Calu3 (cell line): ENCODE measurements at regions not wholly inside any gene's neighbourhood (a gene's known extent, or its start where the extent isn't known, plus 50 kb on each side); places are given as distances from the start of the nearest gene placed in this dataset.

ENCODE experiments used
- BruUV-seq: library from RNA; stranded (reverse); fragments of 400-500 nt; replicated peaks from 2 replicates; lab custom pipeline; 2021; lab: Mats Ljungman, UMichigan
- CTCF ChIA-PET: fragments of 300-600 bp; sonication (Branson Sonifier 250); formaldehyde crosslinking; loops from one replicate; lab custom pipeline; 2022; ENCODE audit warnings: antibody characterized with exemption; lab: Charles Lee
- DNase-seq: peaks from one replicate; pipeline ENCODE4 v3.0.0; 2022
- H3K27ac Mint-ChIP-seq: one replicate; pipeline ENCODE4 v1.8.0; 2022; ENCODE audit warnings: mixed read lengths; ENCODE audit not compliant: unreplicated experiment
- H3K27me3 Mint-ChIP-seq: one replicate; pipeline ENCODE4 v1.8.0; 2022; ENCODE audit warnings: mixed read lengths; ENCODE audit not compliant: unreplicated experiment
- H3K36me3 Mint-ChIP-seq: one replicate; pipeline ENCODE4 v1.8.0; 2022; ENCODE audit warnings: mild to moderate bottlenecking, moderate library complexity, mixed read lengths; ENCODE audit not compliant: insufficient read depth, unreplicated experiment
- H3K4me1 Mint-ChIP-seq: one replicate; pipeline ENCODE4 v1.8.0; 2022; ENCODE audit warnings: mild to moderate bottlenecking, low read depth, mixed read lengths; ENCODE audit not compliant: unreplicated experiment
- H3K4me3 Mint-ChIP-seq: one replicate; pipeline ENCODE4 v1.8.0; 2022; ENCODE audit warnings: mild to moderate bottlenecking, low read depth, moderate library complexity, mixed read lengths; ENCODE audit not compliant: unreplicated experiment
- H3K9me3 Mint-ChIP-seq: one replicate; pipeline ENCODE4 v1.8.0; 2022; ENCODE audit warnings: low read depth, mixed read lengths; ENCODE audit not compliant: unreplicated experiment
- intact Hi-C: fragments of 100-400 bp; cut with micrococcal nuclease; formaldehyde crosslinking; loops from one replicate; pipeline ENCODE4 v1.10.0; 2022; ENCODE audit not compliant: unreplicated experiment
- TF ChIP-seq, protein P1 (sequence below): fragments of 200-600 bp; IDR thresholded peaks from one replicate; pipeline ENCODE4 v1.8.0; 2022; ENCODE audit warnings: antibody characterized with exemption; ENCODE audit not compliant: unreplicated experiment

DNA sequence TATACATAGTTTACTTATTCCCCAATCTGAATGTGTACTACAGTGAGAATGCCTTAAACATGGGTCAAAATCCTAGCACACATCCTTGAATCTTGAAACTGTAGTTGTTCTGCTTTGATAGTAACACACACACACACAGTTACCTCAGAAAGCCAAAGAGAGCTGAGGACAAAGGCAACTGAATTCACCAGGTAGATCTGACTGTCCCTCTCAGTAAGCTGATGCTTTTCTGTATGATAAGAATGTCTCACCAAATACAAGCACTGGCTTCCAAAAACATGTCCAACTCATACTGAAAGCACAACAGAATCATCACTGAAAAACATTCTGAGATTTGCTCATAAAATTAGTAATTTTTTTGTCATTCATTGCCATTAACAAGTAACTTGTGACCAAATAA lies 104.3 kb upstream of the DYNLRB2 start:
- H3K36me3 Mint-ChIP-seq, result no peaks in the 10 kb centered on the region
- H3K4me3 Mint-ChIP-seq, result no peak overlapping the region
- TF ChIP-seq, protein P1, sequence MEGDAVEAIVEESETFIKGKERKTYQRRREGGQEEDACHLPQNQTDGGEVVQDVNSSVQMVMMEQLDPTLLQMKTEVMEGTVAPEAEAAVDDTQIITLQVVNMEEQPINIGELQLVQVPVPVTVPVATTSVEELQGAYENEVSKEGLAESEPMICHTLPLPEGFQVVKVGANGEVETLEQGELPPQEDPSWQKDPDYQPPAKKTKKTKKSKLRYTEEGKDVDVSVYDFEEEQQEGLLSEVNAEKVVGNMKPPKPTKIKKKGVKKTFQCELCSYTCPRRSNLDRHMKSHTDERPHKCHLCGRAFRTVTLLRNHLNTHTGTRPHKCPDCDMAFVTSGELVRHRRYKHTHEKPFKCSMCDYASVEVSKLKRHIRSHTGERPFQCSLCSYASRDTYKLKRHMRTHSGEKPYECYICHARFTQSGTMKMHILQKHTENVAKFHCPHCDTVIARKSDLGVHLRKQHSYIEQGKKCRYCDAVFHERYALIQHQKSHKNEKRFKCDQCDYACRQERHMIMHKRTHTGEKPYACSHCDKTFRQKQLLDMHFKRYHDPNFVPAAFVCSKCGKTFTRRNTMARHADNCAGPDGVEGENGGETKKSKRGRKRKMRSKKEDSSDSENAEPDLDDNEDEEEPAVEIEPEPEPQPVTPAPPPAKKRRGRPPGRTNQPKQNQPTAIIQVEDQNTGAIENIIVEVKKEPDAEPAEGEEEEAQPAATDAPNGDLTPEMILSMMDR, result no peak
- intact Hi-C loops, result no loop called here
- CTCF ChIA-PET, result no interaction called here
- peaks cover 7% of the 10 kb centered on the region for H3K9me3 Mint-ChIP-seq
- no TSS peak for BruUV-seq
- H3K4me1 Mint-ChIP-seq, result no peaks in the 10 kb centered on the region
- H3K27me3 Mint-ChIP-seq, result no peaks in the 10 kb centered on the region
- no peak overlapping the region for H3K27ac Mint-ChIP-seq
- DNase-seq, result no peak

DNA sequence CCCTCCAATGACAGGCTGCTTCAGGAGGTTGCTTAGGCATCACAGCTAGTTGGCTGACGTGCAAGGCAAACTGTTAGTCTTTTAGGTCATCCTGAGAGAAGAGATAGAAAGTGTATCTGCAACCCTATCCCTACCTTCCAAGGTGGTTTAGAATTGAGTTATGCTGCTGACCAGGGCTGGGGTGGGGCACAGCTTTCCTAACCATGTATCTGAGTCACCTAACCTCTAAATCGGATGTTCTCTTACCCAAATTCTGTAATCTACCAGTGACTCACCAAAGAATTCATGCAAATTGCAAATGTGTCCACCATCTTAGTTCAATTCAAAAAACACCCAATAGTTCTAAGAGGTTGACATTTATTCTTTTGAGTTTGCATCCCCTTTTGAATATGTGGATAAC lies 107.2 kb upstream of the DYNLRB2 start:
- Mint-ChIP-seq H3K36me3 (no peaks in the 10 kb centered on the region), H3K9me3 (peaks cover 4% of the 10 kb centered on the region), H3K27ac (no peak overlapping the region), H3K4me1 (no peaks in the 10 kb centered on the region), H3K27me3 (no peaks in the 10 kb centered on the region), H3K4me3 (no peak overlapping the region)
- DNase-seq, result no peak
- BruUV-seq, result no TSS peak
- CTCF ChIA-PET, result interaction anchor here (0.5 kb wide), 1 partner anchor 101 kb away, joined by 3 read pairs; no protein-coding TSS in a partner anchor
- TF ChIP-seq, protein P1, result no peak
- intact Hi-C loops, result no loop called here

DNA sequence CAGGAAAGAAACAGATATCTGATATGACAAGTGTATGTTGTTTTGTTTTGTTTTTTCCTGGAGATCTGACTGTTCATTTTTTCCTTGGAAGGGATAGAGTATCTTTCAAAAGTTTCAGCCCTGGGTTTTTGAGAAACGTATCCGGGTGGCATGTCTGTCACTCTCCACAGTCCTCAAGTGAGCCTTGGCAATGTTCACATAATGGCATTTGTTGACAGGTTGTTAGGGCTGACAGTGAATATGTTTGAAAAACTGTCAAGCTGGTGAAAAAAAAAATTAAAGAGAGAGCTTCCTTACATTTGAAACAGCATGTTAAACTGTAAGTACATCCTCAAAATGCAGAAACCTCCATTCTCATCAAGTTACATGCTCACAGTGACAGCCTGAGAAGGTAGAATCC lies 113.0 kb upstream of the DYNLRB2 start:
- no peaks in the 10 kb centered on the region for H3K36me3 Mint-ChIP-seq

DNA sequence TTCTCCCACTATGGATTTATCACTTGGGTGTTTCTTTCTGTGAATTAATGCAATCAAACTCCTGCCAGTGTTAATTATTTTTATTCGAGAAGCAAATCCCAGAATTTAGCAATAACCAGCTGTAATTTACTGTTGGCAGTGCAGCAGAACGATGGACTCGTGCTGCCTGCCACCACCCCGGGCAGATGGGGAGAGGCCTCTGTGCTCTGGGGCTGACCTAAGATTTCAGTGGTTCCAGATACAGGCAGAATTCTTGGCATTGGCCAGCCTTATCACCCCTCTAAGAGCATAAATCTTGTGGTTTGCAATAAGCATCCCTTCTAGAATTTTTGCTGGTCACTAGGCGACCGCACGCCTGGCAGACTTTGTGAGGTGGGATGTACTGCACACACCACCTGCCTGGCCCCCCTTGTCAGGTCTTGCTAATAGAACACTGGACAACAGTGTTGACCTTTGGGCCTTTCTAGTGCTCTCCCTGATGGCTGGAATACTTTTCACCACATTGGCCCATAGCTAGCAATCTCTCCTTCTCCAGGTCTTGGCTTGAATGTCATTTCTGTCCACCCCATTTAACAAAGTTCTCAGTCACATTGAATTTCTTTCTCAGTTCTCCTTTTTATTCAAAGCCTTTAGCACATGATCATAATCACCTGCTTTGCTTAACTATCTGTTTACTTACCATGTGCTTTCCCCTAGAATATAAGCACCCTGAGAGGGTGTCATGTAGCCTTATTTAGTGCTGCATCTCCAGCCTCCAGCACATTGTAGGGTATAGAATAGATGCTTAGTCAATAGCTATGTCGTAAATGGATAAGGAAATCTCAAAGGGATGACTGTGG lies 122.1 kb upstream of the DYNLRB2 start:
- CTCF ChIA-PET, result no interaction called here
- intact Hi-C loops, result no loop called here

More for the DNA sequence above, 113.0 kb upstream of the DYNLRB2 start:
- Mint-ChIP-seq H3K27me3 (peaks cover 23% of the 10 kb centered on the region), H3K4me1 (no peaks in the 10 kb centered on the region), H3K9me3 (peaks cover 6% of the 10 kb centered on the region), H3K27ac (no peak overlapping the region), H3K4me3 (no peak overlapping the region)
- TF ChIP-seq, protein P1, result no peak
- intact Hi-C loops, result no loop called here
- no TSS peak for BruUV-seq
- CTCF ChIA-PET, result no interaction called here
- DNase-seq, result no peak

More for the DNA sequence above, 122.1 kb upstream of the DYNLRB2 start:
- no peaks in the 10 kb centered on the region for H3K36me3 Mint-ChIP-seq
- no peak for DNase-seq
- no peaks in the 10 kb centered on the region for H3K4me1 Mint-ChIP-seq
- no TSS peak for BruUV-seq
- H3K27me3 Mint-ChIP-seq, result no peaks in the 10 kb centered on the region
- H3K27ac Mint-ChIP-seq, result no peak overlapping the region
- TF ChIP-seq, protein P1, result no peak
- no peaks in the 10 kb centered on the region for H3K9me3 Mint-ChIP-seq
- H3K4me3 Mint-ChIP-seq, result no peak overlapping the region
